ENCODE measurements at regions not wholly inside any gene's neighbourhood (a gene's known extent, or its start where the extent isn't known, plus 50 kb on each side); places are given as distances from the start of the nearest gene placed in this dataset.

DNA sequence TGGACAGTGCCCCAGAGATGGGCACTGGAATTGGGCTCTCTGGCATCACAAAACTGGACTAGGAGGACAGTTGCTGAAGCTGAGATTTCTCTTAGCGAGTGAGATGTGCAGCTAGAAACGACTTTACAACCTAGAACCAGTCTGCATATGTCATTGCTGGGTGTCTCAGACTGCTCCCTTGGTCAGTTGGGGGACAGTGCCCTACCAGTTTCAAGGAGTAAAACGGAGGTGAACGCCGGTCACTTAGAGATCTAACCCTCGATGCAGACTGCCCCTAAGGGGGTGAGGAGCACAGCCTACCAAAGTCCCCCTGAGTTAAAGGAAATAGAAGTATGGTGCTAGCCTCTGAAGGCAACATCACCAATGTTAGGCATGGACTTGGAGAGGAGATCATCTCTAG is 704.4 kb upstream of the CDH9 start:
- TF ChIP-seq, protein P1, sequence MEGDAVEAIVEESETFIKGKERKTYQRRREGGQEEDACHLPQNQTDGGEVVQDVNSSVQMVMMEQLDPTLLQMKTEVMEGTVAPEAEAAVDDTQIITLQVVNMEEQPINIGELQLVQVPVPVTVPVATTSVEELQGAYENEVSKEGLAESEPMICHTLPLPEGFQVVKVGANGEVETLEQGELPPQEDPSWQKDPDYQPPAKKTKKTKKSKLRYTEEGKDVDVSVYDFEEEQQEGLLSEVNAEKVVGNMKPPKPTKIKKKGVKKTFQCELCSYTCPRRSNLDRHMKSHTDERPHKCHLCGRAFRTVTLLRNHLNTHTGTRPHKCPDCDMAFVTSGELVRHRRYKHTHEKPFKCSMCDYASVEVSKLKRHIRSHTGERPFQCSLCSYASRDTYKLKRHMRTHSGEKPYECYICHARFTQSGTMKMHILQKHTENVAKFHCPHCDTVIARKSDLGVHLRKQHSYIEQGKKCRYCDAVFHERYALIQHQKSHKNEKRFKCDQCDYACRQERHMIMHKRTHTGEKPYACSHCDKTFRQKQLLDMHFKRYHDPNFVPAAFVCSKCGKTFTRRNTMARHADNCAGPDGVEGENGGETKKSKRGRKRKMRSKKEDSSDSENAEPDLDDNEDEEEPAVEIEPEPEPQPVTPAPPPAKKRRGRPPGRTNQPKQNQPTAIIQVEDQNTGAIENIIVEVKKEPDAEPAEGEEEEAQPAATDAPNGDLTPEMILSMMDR (IDR thresholded peaks at IDR 0.05) = no peak
- TF ChIP-seq EZH2phosphoT487 (IDR thresholded peaks at IDR 0.05) = no peak
